Fibroblast of skin of abdomen (primary cell): ENCODE measurements at regions not wholly inside any gene's neighbourhood (a gene's known extent, or its start where the extent isn't known, plus 50 kb on each side); places are given as distances from the start of the nearest gene placed in this dataset.

Experiments used
- DNase-seq: peaks from one replicate; pipeline ENCODE4 v3.0.0-alpha.2; 2013

- DNase-seq, result no peak
Observed at GRCh38 chr12:22904485-22904884, 279.5 kb downstream of the ETNK1 start.

GRCh38 chr12:22916241-22916640, 291.3 kb downstream of the ETNK1 start:
- no peak for DNase-seq

DNA sequence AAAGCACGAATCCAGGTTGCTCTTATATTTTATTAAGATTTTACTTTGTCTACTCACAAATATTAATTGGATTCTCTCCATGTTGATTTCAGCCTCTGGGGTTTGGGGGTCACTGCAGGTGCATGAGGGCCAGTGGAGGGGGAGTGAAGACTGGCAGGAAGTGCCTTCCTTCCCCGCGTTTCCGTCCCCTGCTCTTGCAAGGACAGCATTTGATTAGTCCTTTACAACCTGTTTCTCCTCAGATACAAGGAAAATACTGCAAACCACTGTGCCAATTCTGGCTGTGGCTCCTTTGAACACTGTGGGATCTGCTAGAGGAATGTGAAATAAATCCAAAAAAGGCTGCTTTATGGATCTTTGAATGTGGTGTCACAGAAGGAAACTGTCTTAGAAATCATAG, 291.8 kb downstream of the ETNK1 start:
- no peak for DNase-seq

DNA sequence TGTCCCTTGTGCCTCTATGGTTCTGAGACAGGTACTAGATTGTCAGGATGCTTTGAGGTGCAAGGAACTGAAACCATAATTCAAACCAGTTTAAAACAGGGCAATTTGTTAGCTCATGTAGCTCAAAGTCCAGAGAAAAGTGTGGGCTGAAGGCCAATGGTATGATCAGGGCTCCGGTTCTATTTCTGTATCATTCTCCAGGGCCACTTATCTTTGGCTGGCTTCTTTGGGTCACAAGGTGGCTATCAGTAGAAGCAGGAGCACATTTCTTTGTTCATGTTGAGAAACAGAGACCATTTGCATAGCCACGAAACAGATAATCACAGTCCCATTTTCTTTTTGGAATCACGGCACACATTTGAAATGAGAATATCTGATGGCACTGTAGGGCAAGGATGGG, 294.9 kb downstream of the ETNK1 start:
- no peak for DNase-seq

GRCh38 chr12:22923768-22924167, 298.8 kb downstream of the ETNK1 start:
- no peak for DNase-seq

GRCh38 chr12:22924391-22924790, 299.4 kb downstream of the ETNK1 start:
- DNase-seq, result no peak

GRCh38 chr12:22925623-22926022, 300.7 kb downstream of the ETNK1 start:
- DNase-seq, result no peak

DNA sequence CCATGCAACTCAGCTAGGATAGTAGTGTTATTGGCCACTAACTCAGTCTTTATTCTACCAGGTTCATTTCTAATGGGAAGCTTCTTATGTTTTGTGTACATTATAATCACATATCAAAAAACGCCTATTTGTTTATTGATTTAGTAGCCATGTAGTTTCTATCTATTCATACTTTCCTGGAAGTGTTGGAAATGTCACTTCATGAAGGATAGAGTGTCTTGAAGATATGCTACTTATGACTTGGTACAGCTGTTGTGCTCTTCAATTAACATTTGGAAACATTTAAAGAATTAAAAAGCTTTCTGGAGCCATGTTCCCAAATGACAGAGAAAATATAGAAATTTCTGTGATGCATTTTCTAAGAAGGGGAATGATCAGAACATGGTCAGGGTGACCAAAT, 307.5 kb downstream of the ETNK1 start:
- DNase-seq, result no peak

- DNase-seq, result no peak
Observed at GRCh38 chr12:22935090-22935489, 310.1 kb downstream of the ETNK1 start.

DNA sequence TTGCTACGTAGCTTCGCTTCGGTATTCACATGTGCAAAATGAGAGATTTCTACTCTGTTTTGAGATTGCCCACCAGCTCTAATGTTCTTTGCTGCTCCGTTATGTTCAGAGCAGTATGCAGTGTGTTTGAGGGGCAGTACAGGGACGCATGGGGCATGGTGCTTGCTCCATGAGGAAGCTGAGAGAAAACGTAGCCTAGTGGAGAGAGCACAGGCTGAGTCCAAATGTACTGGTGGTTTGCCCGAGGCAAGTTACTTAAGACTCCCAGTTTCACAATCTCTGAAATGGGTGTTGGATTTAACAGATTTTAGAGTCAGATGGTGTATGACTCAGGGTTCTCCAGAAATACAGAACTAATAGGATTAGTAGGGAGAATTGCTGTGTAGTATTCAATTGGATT, 310.5 kb downstream of the ETNK1 start:
- DNase-seq, result no peak

GRCh38 chr12:22938323-22938722, 313.4 kb downstream of the ETNK1 start:
- DNase-seq, result no peak

DNA sequence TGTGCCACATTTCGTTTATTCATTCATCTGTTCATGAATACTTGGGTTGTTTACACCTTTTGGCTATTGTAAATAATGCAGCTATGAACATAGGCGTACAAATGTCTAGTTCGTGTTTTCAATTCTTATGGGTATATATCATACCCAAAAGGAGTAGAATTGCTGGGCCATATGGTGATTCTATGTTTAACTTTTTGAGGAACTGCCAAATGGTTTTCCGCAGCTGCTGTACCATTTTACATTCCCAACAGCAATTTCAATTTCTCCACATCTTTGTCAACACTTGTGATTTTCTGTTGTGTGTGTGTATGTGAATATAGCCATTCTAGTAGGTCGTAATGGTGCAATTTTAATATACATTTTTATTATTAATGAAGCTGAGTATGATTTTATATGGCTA, 326.2 kb downstream of the ETNK1 start:
- DNase-seq, result no peak

DNA sequence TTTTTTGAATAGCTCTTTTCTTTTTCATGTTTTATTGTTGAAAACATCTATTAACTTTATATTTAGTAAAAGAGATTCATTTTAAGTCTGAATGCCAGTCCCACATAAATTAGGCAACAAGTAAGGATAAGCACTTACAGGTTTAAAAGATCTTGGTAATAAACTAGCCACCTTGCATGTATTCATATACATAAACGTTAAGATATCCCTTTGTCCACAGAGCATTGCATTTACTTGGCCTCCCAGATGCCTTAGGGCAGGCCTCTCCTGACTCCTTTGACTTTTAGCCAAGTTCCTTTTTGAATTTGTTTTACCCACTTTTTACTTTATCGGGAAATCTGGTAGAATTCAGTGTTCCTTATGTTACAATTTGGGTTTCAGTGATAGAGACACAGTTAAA, 331.7 kb downstream of the ETNK1 start:
- DNase-seq, result no peak

GRCh38 chr12:22967171-22967570, 342.2 kb downstream of the ETNK1 start:
- DNase-seq, result no peak

GRCh38 chr12:22969521-22969920, 344.6 kb downstream of the ETNK1 start:
- DNase-seq, result no peak

GRCh38 chr12:22971247-22971646, 346.3 kb downstream of the ETNK1 start:
- DNase-seq, result no peak

- peak; percentile 57 for DNase-seq
Observed at GRCh38 chr12:22971701-22972191, 346.8 kb downstream of the ETNK1 start.

GRCh38 chr12:22974865-22975264, 349.9 kb downstream of the ETNK1 start:
- peak; percentile 89 for DNase-seq

- DNase-seq, result peak; percentile 97
Observed at GRCh38 chr12:22978962-22979361, 354.0 kb downstream of the ETNK1 start.

DNA sequence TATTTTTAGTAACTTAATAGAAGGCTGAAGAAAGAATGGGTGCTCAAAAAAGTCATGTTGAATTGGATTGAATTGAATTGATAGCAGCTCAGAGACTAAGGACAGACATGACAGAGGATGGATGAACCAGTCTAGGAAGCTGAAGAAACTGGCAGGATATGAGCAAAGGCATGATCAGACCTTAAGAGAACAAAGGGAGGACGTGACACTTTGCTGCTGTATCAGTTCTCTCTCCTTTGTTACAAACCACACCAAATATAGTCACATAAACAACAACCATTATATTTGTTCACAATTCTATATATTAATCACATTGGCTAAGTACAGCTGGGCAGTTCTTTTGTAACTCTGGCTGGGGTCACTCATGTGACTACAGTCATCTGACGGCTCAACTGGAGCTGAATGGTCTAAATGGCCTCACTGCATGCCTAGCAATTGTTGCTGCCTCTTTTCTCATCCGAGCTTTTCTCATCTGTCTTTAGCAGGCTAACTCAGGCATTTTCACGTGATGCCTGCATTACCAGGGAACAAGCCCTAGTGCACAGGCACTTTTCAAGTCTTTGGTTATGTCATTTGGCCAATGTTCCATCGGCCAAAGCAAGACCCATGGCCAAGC, 355.0 kb downstream of the ETNK1 start:
- DNase-seq, result no peak

GRCh38 chr12:22981711-22982110, 356.7 kb downstream of the ETNK1 start:
- DNase-seq, result peak; percentile 41

DNA sequence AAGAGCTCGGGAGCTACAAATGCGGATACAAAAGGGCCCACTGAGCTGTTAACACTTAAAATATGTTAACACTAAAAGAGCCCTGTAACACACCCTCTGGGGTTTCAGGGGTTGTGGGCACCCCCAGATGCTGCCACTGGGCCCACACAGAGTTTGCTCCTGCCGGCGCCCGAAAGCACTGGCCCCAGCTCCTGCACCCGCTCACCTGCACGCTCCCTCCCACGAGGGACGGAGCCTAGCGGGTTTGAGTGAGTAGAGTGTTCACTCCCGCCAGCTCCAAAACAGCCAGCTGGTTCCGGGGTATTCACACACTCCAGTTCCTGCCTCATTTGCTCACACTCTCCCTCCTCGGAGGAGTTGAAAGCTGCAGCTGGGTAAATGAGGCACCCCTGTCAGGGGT, 357.7 kb downstream of the ETNK1 start:
- no peak for DNase-seq

GRCh38 chr12:22986997-22987396, 362.0 kb downstream of the ETNK1 start:
- peak; percentile 15 for DNase-seq

DNA sequence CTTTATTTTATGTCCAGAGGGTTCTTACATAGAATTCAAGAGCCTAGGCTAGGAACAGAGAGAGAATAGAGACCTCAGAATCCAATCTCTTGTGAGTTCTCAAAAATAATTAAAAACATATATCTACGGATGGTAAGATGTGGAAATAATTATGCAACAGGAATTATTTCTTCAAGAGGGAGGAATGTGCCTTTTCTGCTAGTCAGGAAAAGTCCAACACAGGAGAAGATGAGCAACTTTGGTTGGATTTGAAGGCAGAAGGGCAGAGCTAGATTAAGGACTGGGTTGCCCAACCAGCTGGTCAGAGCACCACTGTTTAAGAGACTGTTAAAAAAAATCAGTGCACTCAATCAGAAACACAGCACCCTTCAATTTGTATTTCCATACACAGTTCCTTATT, 365.5 kb downstream of the ETNK1 start:
- DNase-seq, result peak; percentile 13

DNA sequence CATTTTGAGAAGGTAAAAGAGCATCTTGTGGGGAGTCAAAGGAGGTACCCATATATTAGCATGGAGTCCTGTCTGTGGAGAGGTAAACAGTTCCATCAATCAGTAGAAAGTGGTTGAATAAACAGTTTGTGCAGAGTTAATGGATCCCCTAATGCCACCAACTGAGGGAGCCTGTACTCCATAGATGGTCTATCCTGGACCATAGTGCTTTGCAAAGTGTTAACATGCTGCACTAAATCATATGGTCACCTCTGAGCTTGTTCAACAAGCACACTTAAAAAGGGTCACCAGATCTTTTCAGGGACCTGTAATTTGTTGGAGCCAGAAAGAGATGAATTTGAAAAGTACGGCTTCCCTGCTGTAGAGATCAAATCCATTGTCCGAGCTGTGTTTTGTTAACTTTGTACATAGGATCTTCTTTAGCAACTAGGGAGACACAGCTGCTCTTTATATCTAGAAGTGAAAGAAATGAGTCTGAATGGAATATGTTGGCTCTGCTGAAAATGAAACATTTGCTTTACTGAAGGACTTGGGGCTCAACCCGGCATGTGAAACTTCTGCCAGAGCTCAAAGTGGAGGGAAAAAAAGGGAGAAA, 366.4 kb downstream of the ETNK1 start:
- DNase-seq, result no peak
